BE2C (cell line): ENCODE measurements at regions not wholly inside any gene's neighbourhood (a gene's known extent, or its start where the extent isn't known, plus 50 kb on each side); places are given as distances from the start of the nearest gene placed in this dataset.

Experiments used
- DNase-seq: peaks from one replicate; pipeline ENCODE4 v3.0.0-alpha.2; 2020
- H3K27me3 ChIP-seq: fragments of 250-450 bp; sonication (Bioruptor Pico); 2 replicates; pipeline ENCODE4 v1.5.1; 2020; ENCODE audit warnings: mild to moderate bottlenecking
- H3K36me3 ChIP-seq: fragments of 250-450 bp; sonication (Bioruptor Pico); 2 replicates; pipeline ENCODE4 v1.5.1; 2020; ENCODE audit warnings: mild to moderate bottlenecking
- H3K4me1 ChIP-seq: fragments of 250-450 bp; sonication (Bioruptor Pico); 2 replicates; pipeline ENCODE4 v1.5.1; 2020
- H3K4me3 ChIP-seq: 2 replicates; pipeline ENCODE4 v1.5.1; 2011; ENCODE audit warnings: low read depth, low read length
- H3K9me3 ChIP-seq: fragments of 250-450 bp; sonication (Bioruptor Pico); 2 replicates; pipeline ENCODE4 v1.5.1; 2020
- TF ChIP-seq, protein P1 (sequence below): IDR thresholded peaks from 2 replicates; pipeline ENCODE4 v1.5.1; 2012; ENCODE audit warnings: mild to moderate bottlenecking, low read depth, low read length

DNA sequence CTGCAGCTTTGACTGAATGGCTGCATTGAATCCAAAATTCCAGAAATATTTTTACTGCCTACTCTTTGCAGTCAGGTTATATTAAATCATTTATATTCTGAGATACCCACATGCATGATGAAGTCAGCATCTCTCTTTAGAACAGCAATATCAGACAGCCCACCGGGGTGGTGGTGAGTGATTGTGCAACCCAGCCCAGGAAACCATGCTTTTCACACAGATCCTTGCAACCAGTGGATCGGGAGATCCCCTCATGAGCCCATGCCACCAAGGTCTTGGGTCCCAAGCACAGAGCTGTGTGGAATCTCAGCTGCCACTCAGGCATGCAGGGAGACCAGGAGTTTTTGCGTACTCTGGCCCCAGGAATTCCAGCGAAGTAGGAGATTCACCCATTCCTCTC lies 226.5 kb downstream of the DTWD2 start:
- TF ChIP-seq, protein P1, sequence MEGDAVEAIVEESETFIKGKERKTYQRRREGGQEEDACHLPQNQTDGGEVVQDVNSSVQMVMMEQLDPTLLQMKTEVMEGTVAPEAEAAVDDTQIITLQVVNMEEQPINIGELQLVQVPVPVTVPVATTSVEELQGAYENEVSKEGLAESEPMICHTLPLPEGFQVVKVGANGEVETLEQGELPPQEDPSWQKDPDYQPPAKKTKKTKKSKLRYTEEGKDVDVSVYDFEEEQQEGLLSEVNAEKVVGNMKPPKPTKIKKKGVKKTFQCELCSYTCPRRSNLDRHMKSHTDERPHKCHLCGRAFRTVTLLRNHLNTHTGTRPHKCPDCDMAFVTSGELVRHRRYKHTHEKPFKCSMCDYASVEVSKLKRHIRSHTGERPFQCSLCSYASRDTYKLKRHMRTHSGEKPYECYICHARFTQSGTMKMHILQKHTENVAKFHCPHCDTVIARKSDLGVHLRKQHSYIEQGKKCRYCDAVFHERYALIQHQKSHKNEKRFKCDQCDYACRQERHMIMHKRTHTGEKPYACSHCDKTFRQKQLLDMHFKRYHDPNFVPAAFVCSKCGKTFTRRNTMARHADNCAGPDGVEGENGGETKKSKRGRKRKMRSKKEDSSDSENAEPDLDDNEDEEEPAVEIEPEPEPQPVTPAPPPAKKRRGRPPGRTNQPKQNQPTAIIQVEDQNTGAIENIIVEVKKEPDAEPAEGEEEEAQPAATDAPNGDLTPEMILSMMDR = no peak
- Histone ChIP-seq H3K36me3 (no peaks in the 10 kb centered on the region), H3K4me3 (no peak overlapping the region), H3K9me3 (no peaks in the 10 kb centered on the region), H3K27me3 (no peaks in the 10 kb centered on the region), H3K4me1 (no peaks in the 10 kb centered on the region)
- DNase-seq = no peak

DNA sequence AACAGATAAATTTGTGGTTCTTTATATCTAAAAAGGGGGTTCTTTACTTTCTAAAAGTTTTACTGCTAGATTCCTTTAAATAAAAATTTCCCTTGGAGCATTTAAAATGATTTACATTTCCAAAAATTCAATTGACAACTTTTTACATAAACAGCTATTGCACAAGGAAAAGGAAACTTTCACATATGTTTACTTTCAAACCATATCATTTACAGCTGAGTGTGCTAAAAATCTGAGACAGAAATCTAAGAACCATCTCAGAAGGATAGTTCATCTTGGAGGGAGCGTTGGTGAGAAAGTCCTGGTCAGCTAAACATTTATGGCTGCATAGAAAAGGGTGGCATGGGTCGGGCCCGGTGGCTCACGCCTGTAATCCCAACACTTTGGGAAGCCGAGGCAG lies 235.4 kb downstream of the DTWD2 start:
- Histone ChIP-seq H3K4me1 (no peaks in the 10 kb centered on the region), H3K27me3 (no peaks in the 10 kb centered on the region), H3K36me3 (no peaks in the 10 kb centered on the region), H3K4me3 (no peak overlapping the region), H3K9me3 (no peaks in the 10 kb centered on the region)
- TF ChIP-seq, protein P1 = no peak
- no peak for DNase-seq

DNA sequence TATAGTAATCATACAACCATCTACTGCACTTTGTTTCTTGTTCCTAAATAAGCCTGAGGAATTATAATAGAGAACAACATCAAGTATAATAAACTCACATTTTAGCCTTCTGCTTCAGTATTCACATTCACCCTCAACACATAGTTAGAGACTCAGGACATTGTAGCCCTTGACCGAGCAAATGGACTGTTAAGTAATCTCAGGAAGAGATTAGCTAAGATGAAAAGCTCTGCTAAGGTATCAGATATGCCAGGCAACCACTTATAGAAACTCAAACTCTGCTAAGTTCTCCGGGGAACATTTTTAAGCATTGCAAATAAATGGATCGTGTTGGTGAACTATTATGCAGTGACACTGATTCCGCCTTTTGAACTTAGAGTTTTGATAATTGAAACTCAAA lies 252.0 kb downstream of the DTWD2 start:
- TF ChIP-seq, protein P1 = no peak
- DNase-seq = no peak
- Histone ChIP-seq H3K4me1 (no peaks in the 10 kb centered on the region), H3K4me3 (no peak overlapping the region), H3K27me3 (no peaks in the 10 kb centered on the region), H3K9me3 (no peaks in the 10 kb centered on the region), H3K36me3 (no peaks in the 10 kb centered on the region)

DNA sequence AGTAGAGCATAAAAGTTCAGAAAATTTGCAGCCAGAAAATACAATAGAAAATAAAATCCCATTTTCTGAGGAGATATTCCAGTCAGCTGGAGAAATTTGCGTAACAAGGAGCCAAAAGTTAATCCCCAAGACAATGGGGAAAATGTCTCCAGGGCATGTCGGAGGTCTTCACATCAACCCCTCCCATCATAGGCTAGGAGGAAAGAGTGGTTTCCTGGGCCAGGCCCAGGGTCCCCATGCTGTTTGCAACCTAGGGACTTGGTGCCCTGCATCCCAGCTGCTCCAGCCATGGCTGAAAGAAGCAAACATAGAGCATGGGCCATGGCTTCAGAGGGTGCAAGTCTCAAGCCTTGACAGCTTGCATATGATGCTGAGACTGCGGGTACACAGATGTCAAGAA lies 255.0 kb downstream of the DTWD2 start:
- H3K4me3 ChIP-seq = no peak overlapping the region
- no peaks in the 10 kb centered on the region for H3K4me1 ChIP-seq
- no peaks in the 10 kb centered on the region for H3K36me3 ChIP-seq
- no peak for DNase-seq
- H3K9me3 ChIP-seq = no peaks in the 10 kb centered on the region
- no peaks in the 10 kb centered on the region for H3K27me3 ChIP-seq
- TF ChIP-seq, protein P1 = no peak

DNA sequence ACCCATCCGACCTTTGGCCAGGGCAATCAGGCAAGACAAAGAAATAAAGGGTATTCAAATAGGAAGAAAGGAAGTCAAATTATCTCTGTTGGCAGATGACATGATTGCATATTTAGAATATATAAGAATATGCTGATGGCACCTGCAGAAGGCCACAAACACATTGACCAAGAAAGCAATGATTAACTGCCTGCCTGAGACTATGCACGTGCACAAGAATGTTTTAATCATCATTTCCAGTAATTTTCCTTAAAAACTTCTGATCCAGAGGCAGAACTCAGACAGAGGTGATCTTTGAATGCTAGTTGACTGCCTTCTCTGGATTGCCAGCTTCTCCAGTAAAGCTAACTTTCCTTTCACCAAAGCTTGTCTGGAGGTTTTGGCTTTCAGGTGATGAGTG lies 260.2 kb downstream of the DTWD2 start:
- Histone ChIP-seq H3K4me3 (no peak overlapping the region), H3K4me1 (no peaks in the 10 kb centered on the region), H3K9me3 (no peaks in the 10 kb centered on the region), H3K27me3 (no peaks in the 10 kb centered on the region), H3K36me3 (no peaks in the 10 kb centered on the region)
- TF ChIP-seq, protein P1 = no peak
- no peak for DNase-seq

DNA sequence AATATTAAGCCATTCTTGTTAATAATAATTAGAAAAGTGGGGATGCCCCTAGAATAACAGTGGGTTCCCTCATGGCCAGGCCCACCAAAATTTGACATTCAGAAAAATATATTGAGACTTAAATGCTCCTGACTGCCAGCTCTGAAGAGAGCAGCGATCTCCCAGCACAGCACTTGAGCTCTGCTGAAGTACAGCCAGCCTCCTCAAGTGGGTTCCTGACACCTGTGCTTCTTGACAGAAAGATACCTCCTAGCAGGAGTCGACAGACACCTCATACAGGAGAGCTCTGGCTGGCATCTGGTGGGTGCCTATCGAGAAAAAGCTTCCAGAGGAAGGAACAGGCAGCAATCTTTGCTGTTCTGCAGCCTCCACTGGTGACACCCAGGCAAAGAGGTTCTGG lies 261.5 kb downstream of the DTWD2 start:
- H3K9me3 ChIP-seq = no peaks in the 10 kb centered on the region
- H3K27me3 ChIP-seq = no peaks in the 10 kb centered on the region
- no peaks in the 10 kb centered on the region for H3K4me1 ChIP-seq
- no peaks in the 10 kb centered on the region for H3K36me3 ChIP-seq
- no peak for DNase-seq
- TF ChIP-seq, protein P1 = no peak
- no peak overlapping the region for H3K4me3 ChIP-seq
